ENCODE measurements at regions not wholly inside any gene's neighbourhood (a gene's known extent, or its start where the extent isn't known, plus 50 kb on each side); places are given as distances from the start of the nearest gene placed in this dataset.
A peak's percentile ranks its signal among the peaks of the same experiment; 100 is the strongest.

DNA sequence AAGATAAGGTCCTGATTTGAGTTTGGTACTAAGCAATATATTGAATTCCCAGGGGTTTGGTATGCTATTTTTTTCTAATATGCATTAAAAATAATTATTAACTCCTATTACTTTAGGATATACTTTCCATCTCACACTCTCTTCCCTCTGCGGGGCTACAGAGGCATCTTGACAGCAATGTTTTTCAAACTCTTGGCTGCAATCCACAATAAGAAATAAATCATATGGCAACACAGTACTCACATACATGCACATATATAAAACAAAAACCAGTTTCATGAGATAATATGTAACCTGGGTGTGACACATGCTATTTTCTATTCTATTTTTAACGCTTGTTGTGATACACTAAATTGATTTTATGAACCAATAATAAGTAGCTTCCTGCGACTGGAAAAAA is 189.5 kb downstream of the UNC5CL start:
- H3K4me3 ChIP-seq: no peak overlapping the region
- no peak for TF ChIP-seq POLR2A (IDR thresholded peaks at IDR 0.05)
- TF ChIP-seq, protein P1, sequence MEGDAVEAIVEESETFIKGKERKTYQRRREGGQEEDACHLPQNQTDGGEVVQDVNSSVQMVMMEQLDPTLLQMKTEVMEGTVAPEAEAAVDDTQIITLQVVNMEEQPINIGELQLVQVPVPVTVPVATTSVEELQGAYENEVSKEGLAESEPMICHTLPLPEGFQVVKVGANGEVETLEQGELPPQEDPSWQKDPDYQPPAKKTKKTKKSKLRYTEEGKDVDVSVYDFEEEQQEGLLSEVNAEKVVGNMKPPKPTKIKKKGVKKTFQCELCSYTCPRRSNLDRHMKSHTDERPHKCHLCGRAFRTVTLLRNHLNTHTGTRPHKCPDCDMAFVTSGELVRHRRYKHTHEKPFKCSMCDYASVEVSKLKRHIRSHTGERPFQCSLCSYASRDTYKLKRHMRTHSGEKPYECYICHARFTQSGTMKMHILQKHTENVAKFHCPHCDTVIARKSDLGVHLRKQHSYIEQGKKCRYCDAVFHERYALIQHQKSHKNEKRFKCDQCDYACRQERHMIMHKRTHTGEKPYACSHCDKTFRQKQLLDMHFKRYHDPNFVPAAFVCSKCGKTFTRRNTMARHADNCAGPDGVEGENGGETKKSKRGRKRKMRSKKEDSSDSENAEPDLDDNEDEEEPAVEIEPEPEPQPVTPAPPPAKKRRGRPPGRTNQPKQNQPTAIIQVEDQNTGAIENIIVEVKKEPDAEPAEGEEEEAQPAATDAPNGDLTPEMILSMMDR (IDR thresholded peaks at IDR 0.05): no peak
- intact Hi-C loops (cut with DNase I): no loop called here
- H3K36me3 ChIP-seq: no peaks in the 10 kb centered on the region
- no peaks in the 10 kb centered on the region for H3K4me1 ChIP-seq
- DNase-seq: no peak
- H3K9me3 ChIP-seq: no peaks in the 10 kb centered on the region
- no peak overlapping the region for H3K27ac ChIP-seq
- ATAC-seq: no peak
- H3K27me3 ChIP-seq: no peaks in the 10 kb centered on the region
- 69% methylated on average over 3 of the region's 3 CpGs for WGBS (ENCODE audit: insufficient coverage, low coverage, low lambda C conversion rate, missing lambda C conversion rate)

- Histone ChIP-seq H3K4me1 (no peaks in the 10 kb centered on the region), H3K9me3 (no peaks in the 10 kb centered on the region), H3K4me3 (no peak overlapping the region), H3K36me3 (no peaks in the 10 kb centered on the region), H3K27me3 (no peaks in the 10 kb centered on the region), H3K27ac (no peak overlapping the region)
- no peak for TF ChIP-seq POLR2A (IDR thresholded peaks at IDR 0.05)
- TF ChIP-seq, protein P1 (IDR thresholded peaks at IDR 0.05): no peak
- DNase-seq (no peak), ATAC-seq (no peak)
- intact Hi-C loops (cut with DNase I): no loop called here
- 69% methylated on average over 4 of the region's 4 CpGs for WGBS (ENCODE audit: insufficient coverage, low coverage, low lambda C conversion rate, missing lambda C conversion rate)
These were observed 190.0 kb downstream of the UNC5CL start for GRCh38 chr6:40848868-40849514.

- Histone ChIP-seq H3K4me3 (no peak overlapping the region), H3K36me3 (no peaks in the 10 kb centered on the region), H3K27ac (no peak overlapping the region), H3K9me3 (no peaks in the 10 kb centered on the region), H3K4me1 (no peaks in the 10 kb centered on the region), H3K27me3 (no peaks in the 10 kb centered on the region)
- 78% methylated on average over 3 of the region's 5 CpGs for WGBS (ENCODE audit: insufficient coverage, low coverage, low lambda C conversion rate, missing lambda C conversion rate)
- intact Hi-C loops (cut with DNase I): no loop called here
- TF ChIP-seq POLR2A (IDR thresholded peaks at IDR 0.05): no peak
- TF ChIP-seq, protein P1 (IDR thresholded peaks at IDR 0.05): no peak
- no peak for ATAC-seq
- no peak for DNase-seq
These were observed 191.0 kb downstream of the UNC5CL start for GRCh38 chr6:40848038-40848437.

DNA sequence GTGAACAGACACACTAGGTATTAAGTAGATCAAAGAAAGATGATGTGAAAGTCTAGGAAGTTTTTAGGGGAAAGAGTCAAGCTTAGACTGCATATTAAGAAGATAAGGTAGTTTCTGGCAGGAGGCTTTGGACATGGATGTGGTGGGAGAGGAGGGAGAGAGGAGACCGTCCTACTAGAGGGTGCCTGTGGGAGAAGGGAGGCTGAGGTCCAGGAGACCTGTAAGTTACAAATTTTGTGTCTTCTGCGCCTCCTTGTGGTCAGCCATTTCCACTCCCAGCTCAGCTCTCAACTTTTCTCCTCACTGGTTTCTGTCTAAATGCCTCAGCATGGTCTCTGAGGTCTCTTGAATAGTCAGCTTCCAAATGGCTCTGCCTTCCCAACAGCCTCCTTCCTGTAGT is 193.5 kb downstream of the UNC5CL start:
- DNase-seq: peak in 2 of 3 donors; percentile 20 to 54
- Histone ChIP-seq H3K27me3 (no peaks in the 10 kb centered on the region), H3K4me1 (no peaks in the 10 kb centered on the region), H3K27ac (no peak overlapping the region), H3K36me3 (no peaks in the 10 kb centered on the region), H3K4me3 (no peak overlapping the region), H3K9me3 (no peaks in the 10 kb centered on the region)
- peak; percentile 73 to 82 (median 78) for ATAC-seq
- 50% methylated on average over 1 of the region's 2 CpGs for WGBS (ENCODE audit: insufficient coverage, low coverage, low lambda C conversion rate, missing lambda C conversion rate)
- TF ChIP-seq, protein P1 (IDR thresholded peaks at IDR 0.05): peak; percentile 44 to 66 (median 56)
- no peak for TF ChIP-seq POLR2A (IDR thresholded peaks at IDR 0.05)
- intact Hi-C loops (cut with DNase I): no loop called here

Data from right lobe of liver (tissue), 6 donors.